Suprapubic skin (tissue), 4 donors: ENCODE measurements at regions not wholly inside any gene's neighbourhood (a gene's known extent, or its start where the extent isn't known, plus 50 kb on each side); places are given as distances from the start of the nearest gene placed in this dataset.

ENCODE experiments used
- DNase-seq, 2 donors: peaks; one replicate each; pipeline ENCODE4 v3.0.0-alpha.2; 2019; ENCODE audit warnings: low spot score in 2 of 2
- H3K27ac ChIP-seq: fragments of 200-600 bp; sonication (generic); one replicate; pipeline ENCODE4 v1.5.1; 2019
- H3K27me3 ChIP-seq: fragments of 200-600 bp; sonication (generic); one replicate; pipeline ENCODE4 v1.5.1; 2019
- H3K36me3 ChIP-seq: fragments of 200-600 bp; sonication (generic); one replicate; pipeline ENCODE4 v1.5.1; 2019
- H3K4me1 ChIP-seq: fragments of 200-600 bp; sonication (generic); one replicate; pipeline ENCODE4 v1.5.1; 2019
- H3K4me3 ChIP-seq: fragments of 200-600 bp; sonication (generic); one replicate; pipeline ENCODE4 v1.5.1; 2019; ENCODE audit warnings: mild to moderate bottlenecking
- H3K9me3 ChIP-seq: fragments of 200-600 bp; sonication (generic); one replicate; pipeline ENCODE4 v1.5.1; 2019
- EP300 ChIP-seq: sonication (generic); formaldehyde crosslinking; IDR thresholded peaks from one replicate; pipeline ENCODE4 v1.6.1; 2017; ENCODE audit warnings: antibody characterized with exemption
- POLR2A ChIP-seq, 2 donors: fragments of 450-650 bp; IDR thresholded peaks; one replicate each; pipeline ENCODE4 v1.6.1; 2017; ENCODE audit warnings: antibody characterized with exemption in 2 of 2, mild to moderate bottlenecking in 2 of 2, moderate library complexity in 2 of 2
- POLR2AphosphoS5 ChIP-seq, 3 donors: sonication (generic); formaldehyde crosslinking; IDR thresholded peaks; one replicate each; pipeline ENCODE4 v1.6.1; 2017; ENCODE audit warnings: antibody characterized with exemption in 3 of 3
- WGBS: methylation state at CpG from one replicate; pipeline ENCODE4 v1.1.5; 2018; 5-methylcytosine and 5-hydroxymethylcytosine counted together
- TF ChIP-seq, protein P1 (sequence below), 2 donors: fragments of 200-600 bp in 1 of 2; fragments of 450-650 bp in 1 of 2; sonication (generic) in 1 of 2; IDR thresholded peaks; one replicate each; pipeline ENCODE4 v1.5.1; 2016 to 2019; ENCODE audit warnings: antibody characterized with exemption in 2 of 2, mild to moderate bottlenecking in 1 of 2, moderate library complexity in 1 of 2

- DNase-seq, result no peak
- Histone ChIP-seq H3K4me1 (peaks cover under 1% of the 10 kb centered on the region), H3K27me3 (peaks cover 57% of the 10 kb centered on the region), H3K9me3 (no peaks in the 10 kb centered on the region), H3K4me3 (no peak overlapping the region), H3K27ac (no peak overlapping the region), H3K36me3 (no peaks in the 10 kb centered on the region)
- 85% methylated on average over 14 of the region's 14 CpGs for WGBS
- no peak for TF ChIP-seq POLR2A (IDR thresholded peaks at IDR 0.05)
- no peak for TF ChIP-seq POLR2AphosphoS5 (IDR thresholded peaks at IDR 0.05)
- TF ChIP-seq, protein P1, sequence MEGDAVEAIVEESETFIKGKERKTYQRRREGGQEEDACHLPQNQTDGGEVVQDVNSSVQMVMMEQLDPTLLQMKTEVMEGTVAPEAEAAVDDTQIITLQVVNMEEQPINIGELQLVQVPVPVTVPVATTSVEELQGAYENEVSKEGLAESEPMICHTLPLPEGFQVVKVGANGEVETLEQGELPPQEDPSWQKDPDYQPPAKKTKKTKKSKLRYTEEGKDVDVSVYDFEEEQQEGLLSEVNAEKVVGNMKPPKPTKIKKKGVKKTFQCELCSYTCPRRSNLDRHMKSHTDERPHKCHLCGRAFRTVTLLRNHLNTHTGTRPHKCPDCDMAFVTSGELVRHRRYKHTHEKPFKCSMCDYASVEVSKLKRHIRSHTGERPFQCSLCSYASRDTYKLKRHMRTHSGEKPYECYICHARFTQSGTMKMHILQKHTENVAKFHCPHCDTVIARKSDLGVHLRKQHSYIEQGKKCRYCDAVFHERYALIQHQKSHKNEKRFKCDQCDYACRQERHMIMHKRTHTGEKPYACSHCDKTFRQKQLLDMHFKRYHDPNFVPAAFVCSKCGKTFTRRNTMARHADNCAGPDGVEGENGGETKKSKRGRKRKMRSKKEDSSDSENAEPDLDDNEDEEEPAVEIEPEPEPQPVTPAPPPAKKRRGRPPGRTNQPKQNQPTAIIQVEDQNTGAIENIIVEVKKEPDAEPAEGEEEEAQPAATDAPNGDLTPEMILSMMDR (IDR thresholded peaks at IDR 0.05), result no peak
- TF ChIP-seq EP300, result no peak
Measured at GRCh38 chr17:79425686-79426085, 185.2 kb downstream of the RBFOX3 start.

GRCh38 chr17:79424471-79425185 is 186.2 kb downstream of the RBFOX3 start:
- peaks cover 7% of the 10 kb centered on the region for H3K4me1 ChIP-seq
- no peak overlapping the region for H3K27ac ChIP-seq
- TF ChIP-seq POLR2AphosphoS5 (IDR thresholded peaks at IDR 0.05), result no peak
- no peak for TF ChIP-seq POLR2A (IDR thresholded peaks at IDR 0.05)
- TF ChIP-seq, protein P1 (IDR thresholded peaks at IDR 0.05), result no peak
- no peak for TF ChIP-seq EP300
- WGBS, result 92% methylated on average over 3 of the region's 9 CpGs
- H3K36me3 ChIP-seq, result no peaks in the 10 kb centered on the region
- H3K27me3 ChIP-seq, result peaks cover 54% of the 10 kb centered on the region
- DNase-seq, result no peak
- H3K4me3 ChIP-seq, result no peak overlapping the region
- no peaks in the 10 kb centered on the region for H3K9me3 ChIP-seq

DNA sequence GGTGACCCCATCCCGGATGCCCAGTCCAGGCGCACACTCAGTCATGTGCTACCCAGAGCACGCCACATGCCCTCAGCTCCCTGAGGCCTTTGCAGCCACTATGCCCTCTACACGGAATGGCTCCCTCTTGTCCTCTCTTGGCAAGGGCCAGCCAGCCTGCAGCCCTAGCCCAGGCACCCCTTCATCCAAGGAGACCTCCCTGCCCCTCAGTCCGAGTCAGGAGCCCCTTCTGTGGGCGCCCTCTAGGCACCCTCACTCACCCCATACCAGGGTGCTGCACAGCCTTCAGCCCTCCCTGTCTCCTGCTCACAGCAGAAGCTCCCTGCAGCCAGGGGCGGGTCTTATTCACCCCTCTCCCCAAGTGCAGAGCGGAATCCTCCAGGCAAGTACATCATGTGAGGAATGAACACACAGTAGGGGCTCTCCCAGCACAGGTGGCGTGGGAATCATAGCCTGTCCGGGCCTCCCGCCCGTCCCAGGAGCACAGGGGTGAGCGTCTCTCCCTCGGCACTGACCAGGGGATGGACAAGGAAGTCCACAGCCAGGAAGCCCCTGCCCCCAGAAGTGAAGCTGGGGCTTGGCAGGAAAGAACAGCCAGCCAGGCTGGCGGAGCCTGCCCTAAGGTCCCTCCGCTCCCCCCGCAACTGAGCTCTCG is 186.9 kb downstream of the RBFOX3 start:
- peaks cover 7% of the 10 kb centered on the region for H3K4me1 ChIP-seq
- no peaks in the 10 kb centered on the region for H3K36me3 ChIP-seq
- H3K27ac ChIP-seq, result no peak overlapping the region
- H3K27me3 ChIP-seq, result peaks cover 51% of the 10 kb centered on the region
- TF ChIP-seq EP300 (no peak), POLR2A (IDR thresholded peaks at IDR 0.05) (no peak), POLR2AphosphoS5 (IDR thresholded peaks at IDR 0.05) (no peak)
- TF ChIP-seq, protein P1 (IDR thresholded peaks at IDR 0.05), result no peak
- H3K9me3 ChIP-seq, result no peaks in the 10 kb centered on the region
- 83% methylated on average over 9 of the region's 18 CpGs for WGBS
- H3K4me3 ChIP-seq, result no peak overlapping the region
- no peak for DNase-seq

GRCh38 chr17:79422236-79422635 is 188.6 kb downstream of the RBFOX3 start:
- Histone ChIP-seq H3K27ac (no peak overlapping the region), H3K4me1 (peaks cover 7% of the 10 kb centered on the region), H3K9me3 (no peaks in the 10 kb centered on the region), H3K36me3 (no peaks in the 10 kb centered on the region), H3K27me3 (peaks cover 52% of the 10 kb centered on the region), H3K4me3 (no peak overlapping the region)
- 76% methylated on average over 6 of the region's 15 CpGs for WGBS
- TF ChIP-seq, protein P1 (IDR thresholded peaks at IDR 0.05), result no peak
- no peak for TF ChIP-seq POLR2AphosphoS5 (IDR thresholded peaks at IDR 0.05)
- no peak for TF ChIP-seq POLR2A (IDR thresholded peaks at IDR 0.05)
- no peak for TF ChIP-seq EP300
- no peak for DNase-seq
